ENCODE measurements at regions not wholly inside any gene's neighbourhood (a gene's known extent, or its start where the extent isn't known, plus 50 kb on each side); places are given as distances from the start of the nearest gene placed in this dataset.

DNA sequence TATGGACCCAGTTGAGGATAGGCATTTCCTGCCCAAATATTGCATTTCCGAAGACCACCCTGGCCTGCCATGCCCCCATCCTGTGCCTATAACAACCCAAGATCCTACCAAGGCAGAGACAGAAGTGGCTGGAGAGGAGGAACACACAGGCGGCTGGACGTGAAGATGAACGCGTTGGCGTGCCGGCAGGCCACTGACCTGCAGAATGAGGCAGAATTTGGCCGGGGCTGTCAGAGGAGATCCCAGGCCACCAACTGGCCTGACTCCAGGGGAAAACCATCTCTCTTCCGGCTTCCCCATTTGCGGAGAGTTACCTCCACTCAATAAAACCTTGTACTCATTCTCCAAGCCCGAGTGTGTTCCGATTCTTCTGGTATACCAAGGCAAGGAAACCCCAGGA, 1507.5 kb downstream of the EFNA5 start:
- TF ChIP-seq, protein P1, sequence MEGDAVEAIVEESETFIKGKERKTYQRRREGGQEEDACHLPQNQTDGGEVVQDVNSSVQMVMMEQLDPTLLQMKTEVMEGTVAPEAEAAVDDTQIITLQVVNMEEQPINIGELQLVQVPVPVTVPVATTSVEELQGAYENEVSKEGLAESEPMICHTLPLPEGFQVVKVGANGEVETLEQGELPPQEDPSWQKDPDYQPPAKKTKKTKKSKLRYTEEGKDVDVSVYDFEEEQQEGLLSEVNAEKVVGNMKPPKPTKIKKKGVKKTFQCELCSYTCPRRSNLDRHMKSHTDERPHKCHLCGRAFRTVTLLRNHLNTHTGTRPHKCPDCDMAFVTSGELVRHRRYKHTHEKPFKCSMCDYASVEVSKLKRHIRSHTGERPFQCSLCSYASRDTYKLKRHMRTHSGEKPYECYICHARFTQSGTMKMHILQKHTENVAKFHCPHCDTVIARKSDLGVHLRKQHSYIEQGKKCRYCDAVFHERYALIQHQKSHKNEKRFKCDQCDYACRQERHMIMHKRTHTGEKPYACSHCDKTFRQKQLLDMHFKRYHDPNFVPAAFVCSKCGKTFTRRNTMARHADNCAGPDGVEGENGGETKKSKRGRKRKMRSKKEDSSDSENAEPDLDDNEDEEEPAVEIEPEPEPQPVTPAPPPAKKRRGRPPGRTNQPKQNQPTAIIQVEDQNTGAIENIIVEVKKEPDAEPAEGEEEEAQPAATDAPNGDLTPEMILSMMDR (IDR thresholded peaks at IDR 0.05) = no peak
- no peak for TF ChIP-seq ELF1 (IDR thresholded peaks at IDR 0.05)
- no peak for TF ChIP-seq EP300 (IDR thresholded peaks at IDR 0.05; ENCODE audit: borderline replicate concordance in 1 of 2, low read depth in 1 of 2, low read length in 1 of 2)
- TF ChIP-seq YY1 (IDR thresholded peaks at IDR 0.05; ENCODE audit: low read depth) = no peak
- no peak for TF ChIP-seq MEF2A (IDR thresholded peaks at IDR 0.05; ENCODE audit: borderline replicate concordance, low read depth)
- no peak for TF ChIP-seq NRF1 (IDR thresholded peaks at IDR 0.05; ENCODE audit: low read depth, low read length)
- TF ChIP-seq JUND (IDR thresholded peaks at IDR 0.05) = no peak
- TF ChIP-seq RFX5 (IDR thresholded peaks at IDR 0.05; ENCODE audit: low read length) = no peak
- TF ChIP-seq TCF12 (IDR thresholded peaks at IDR 0.05) = no peak
- TF ChIP-seq TEAD4 (IDR thresholded peaks at IDR 0.05; ENCODE audit: borderline replicate concordance, insufficient read depth) = no peak
- no peak for TF ChIP-seq GABPA (IDR thresholded peaks at IDR 0.05; ENCODE audit: low read depth)
- no peak for TF ChIP-seq MAX (IDR thresholded peaks at IDR 0.05; ENCODE audit: low read depth)
- TF ChIP-seq POLR2AphosphoS5 (IDR thresholded peaks at IDR 0.05; ENCODE audit: low read depth, low read length) = no peak
- no peak for TF ChIP-seq FOXM1 (IDR thresholded peaks at IDR 0.05; ENCODE audit: low read depth)
